HS-5 (cell line): ENCODE measurements at regions not wholly inside any gene's neighbourhood (a gene's known extent, or its start where the extent isn't known, plus 50 kb on each side); places are given as distances from the start of the nearest gene placed in this dataset.

Source experiments
- DNase-seq: peaks from one replicate; pipeline ENCODE4 v3.0.0-alpha.2; 2012; ENCODE audit warnings: low read depth

DNA sequence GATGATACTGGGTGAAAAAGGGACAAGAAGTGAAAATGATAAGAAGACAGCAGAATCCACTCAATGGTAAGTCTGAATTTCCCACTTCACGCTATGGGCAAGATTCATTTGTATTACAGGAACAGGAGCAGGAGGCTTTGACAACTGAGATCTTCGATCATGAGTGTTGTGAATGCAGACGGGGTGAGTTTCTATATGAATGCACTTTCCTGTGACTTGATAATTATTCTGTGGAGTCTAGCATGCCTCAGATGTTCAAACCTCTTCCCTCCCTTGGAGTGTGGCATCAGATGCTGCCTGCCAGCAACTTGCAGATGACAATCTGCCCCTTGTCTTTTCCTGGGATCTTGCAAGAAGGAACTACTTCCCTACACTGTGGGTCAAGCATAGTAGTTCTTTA, 225.4 kb downstream of the HLX start:
- no peak for DNase-seq

DNA sequence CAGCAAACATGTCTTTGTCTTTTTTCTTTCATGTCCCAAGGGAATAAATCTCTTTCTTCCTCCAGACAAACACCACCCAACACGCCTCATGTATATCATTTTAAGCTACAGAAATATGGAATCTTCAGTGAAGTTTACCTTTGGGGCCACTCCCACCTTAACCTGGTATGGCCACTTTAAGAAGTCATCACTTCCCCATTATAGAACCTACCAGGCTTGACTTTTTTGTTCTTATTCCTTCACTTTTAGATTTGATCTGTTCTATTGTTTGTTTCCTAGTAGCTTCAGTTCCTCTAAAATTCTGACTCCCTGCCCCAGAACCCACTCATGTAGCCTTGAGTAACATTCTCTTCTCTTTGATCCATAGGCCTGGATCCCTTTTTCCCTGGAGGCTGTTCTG, 226.3 kb downstream of the HLX start:
- DNase-seq, result no peak

DNA sequence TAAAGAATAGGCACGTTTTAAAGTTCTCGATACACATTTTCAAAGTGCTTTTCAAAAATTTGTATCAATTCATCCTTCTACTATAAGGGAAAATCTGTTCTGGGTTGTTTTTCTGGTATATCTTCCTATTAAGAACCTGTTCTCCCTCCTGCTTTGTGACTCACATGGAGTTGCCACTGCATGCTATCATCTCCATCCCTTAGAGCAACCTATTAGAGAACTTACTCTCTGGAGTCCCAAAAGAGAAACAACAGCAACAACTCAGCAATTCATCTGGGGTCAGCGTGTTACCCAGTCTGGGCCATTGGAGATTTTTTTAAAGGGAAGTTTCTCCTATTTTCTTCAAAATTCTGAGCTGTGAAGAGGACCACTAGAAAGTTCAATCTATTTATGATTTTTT, 227.4 kb downstream of the HLX start:
- no peak for DNase-seq

DNA sequence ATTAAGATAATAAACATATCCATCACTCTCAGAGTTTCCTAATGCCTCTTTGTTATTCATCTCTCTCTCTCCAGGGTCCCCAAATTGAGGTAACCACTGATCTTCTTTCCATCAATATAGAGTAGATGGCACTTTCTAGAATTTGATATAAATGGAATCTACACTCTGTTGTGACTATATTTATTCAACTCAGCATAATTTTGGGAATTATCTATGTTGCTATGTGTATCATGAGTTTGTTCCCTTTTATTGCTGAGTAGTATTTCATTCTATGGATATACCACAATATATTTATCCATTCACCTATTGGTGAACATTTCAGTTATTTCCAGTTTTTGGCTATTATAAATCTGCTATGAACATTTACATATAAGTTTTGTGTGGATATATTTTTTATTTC, 230.7 kb downstream of the HLX start:
- DNase-seq, result no peak

DNA sequence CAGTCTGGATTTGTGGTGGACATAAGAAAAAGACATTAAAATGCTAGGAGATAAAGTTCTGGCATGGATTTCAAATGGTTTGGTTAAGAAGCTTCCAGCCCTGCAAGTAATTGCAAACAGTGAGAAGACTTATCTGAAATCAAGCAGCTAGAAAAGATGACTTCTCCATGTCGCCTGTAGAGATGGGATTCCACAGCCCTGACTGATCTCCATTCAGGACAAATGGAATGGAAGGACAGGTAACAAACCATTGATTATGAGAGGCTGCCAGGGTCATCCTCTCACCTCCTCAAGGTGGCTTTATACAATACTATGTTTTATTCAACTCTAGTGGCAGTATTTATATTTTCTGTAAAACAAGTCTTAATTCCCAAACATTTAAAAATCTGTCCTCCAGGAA, 237.9 kb downstream of the HLX start:
- DNase-seq, result no peak

DNA sequence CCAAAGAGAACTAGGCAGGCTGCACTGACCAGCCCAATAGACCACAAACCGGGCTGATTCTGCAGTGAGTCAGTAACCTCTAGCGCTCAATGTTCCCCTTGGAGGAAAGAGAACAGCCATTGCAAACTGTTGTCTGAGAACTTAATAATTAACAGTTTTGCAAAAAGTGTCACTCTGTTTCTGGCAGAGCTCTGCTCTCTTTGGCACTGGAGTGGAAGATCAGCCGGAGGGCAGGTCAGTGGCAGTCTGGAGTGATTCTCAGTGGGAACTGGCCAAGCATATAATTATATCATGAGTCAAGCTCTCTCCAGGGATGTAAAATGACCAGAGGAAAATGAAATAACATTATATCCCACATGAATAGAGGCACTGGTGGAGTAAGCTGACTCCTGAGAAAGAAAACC, 238.3 kb downstream of the HLX start:
- DNase-seq, result no peak

DNA sequence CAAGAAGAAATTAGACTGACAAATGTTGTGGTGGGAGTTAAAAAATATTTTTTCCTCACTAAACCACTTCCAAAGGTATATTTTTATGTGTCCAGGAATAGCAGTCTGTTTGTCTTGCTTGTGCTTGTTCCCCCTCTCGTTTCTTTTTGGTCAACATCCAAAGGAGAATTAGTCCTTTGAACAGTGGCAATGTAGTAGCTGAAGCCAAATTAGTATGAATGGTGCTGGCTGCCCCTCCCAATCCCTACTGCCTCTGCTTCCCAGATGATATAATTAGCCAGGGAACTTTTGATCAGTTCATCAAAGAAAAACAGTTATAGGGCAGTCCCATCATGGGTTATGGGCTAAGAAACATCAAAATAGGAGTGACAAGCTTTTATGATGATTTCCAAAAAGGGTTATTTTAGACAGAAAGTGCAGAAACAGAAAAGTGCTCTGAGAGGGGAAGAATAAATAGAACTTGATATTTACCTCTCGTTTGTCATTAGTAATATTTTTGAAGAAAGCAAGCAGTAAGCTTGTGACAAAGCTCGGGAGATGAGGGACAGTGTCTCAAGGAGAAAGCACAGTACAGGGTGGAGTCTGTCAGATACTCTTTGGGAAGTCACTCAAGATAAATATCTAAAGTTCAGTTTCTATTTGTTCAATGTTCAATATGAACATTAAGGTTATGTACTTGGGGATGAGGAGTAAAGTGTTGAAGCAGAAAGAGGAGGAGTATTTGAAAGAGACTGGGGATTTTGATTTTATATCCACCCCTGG, 239.1 kb downstream of the HLX start:
- DNase-seq, result no peak

DNA sequence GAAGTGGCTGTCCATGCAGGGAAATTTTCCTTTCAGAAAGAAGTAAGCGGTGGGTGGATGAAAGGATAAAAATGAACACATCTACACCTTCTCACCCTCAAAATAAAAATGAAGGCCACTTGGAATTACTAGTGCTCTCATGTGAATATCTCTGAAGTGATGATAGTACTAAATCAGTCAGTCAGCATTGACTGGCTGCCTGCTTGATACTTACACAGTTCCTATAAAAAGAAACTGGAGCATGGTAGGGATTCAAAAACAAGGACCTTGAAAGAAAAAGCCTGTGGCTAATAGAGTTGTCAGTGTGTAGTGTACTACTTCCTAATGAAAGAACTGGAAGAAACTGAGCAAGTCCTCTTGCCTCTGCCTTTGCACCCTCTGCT, 239.7 kb downstream of the HLX start:
- DNase-seq, result no peak

DNA sequence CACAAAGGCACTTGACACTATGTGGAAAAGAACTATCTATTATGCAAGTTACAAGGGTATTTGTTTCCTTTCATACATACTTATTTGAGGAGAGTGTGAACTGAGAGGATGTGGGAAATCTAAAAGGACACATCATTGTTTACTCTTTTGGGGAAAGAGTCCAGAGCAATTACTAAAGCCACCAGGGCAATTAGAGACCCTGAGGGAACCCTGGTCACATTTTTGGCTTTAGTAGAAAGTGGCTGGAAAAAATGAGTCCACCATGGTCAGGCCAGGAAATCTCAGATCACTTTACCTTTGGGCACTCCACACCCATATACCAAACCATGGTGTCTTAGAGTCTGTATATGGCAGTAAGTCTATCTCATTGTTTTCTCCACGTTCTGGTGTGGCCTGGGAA, 243.3 kb downstream of the HLX start:
- no peak for DNase-seq

DNA sequence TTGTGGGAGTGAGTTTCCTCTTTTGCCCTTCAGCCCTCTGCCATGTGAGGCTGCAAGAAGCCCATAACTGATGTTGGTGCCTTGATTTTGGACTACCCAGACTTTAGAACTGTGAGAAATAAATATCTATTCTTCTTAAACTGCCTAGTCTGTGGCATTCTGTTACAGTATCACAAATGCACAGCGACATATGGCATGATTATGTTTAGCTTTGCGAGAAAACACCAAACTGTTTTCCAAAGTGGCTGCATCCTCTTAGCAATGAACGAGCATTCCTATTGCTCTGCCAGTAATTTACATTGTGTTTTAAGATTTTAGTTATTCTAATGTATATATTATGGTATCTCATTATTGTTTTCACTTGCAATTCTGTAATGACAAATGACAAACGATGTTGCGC, 246.7 kb downstream of the HLX start:
- DNase-seq, result no peak

DNA sequence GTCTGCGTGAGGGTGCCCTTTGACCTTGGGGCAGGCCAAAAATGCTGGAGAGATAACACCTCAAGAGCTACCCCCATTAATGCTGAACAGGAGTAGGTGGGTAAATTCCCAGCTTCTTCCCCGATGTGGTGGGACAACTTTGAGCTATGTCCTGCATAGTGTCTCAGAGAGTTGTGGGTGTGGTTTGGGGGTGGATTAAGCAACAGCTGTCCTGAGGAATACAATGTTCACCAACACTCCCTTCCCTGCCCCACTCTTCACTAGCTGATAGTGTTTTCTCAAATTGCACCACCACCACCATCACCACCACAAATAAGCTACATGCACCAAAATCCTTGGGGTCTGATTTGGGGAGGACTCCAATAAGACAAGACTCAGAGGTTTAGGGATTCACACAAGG, 258.4 kb downstream of the HLX start:
- no peak for DNase-seq

DNA sequence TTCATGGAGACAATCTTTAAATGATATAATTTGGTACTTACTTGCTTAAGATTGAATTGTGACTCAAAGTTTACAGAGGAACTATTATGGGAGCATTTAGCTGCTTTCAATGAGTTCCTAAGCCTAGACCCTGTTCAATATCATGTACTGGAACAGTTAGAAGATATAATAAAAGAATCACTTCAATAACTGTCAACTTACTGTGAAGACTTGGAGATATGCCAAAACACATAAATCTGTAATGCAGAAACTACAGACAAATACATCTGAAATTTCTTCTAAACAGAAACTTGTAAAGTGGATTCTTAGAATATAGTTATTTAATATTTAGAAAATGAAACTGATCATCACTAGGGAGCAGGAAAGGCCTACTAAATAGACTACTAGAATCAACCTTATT, 259.3 kb downstream of the HLX start:
- DNase-seq, result no peak

DNA sequence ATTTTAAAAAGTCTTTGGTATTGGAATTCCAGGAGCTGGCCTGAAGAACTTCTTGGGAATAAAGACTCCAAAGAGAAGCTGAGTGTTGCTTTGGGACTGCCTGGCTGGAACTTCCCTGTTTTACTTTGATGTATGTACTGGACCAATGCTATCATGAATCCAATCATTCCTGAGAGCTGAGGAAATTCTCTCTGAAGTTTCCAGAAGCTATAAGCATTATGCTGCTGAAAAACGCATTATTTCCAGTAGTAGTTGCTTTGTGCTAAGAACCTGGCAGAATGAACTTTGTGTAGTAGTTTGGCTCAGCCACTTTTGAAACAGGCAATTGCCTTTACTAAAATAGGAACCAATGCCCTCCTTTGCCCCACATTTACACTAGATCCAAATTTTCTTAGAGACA, 260.7 kb downstream of the HLX start:
- DNase-seq, result no peak

DNA sequence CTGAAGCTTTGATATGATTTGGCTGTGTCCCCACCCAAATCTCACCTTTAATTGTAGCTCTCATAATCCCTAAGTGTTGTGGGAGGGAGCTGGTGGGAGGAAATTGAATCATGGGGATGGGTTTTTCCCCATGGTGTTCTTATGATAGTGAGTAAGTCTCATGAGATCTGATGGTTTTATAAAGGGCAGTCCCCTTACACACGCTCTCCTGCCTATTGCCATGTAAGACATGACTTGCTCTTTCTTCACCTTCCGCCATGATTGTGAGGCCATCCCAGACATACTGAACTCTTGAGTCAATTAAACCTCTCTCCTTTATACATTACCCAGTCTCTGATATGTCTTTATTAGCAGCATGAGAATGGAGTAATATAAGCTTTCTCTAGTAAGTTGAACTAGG, 261.9 kb downstream of the HLX start:
- no peak for DNase-seq

DNA sequence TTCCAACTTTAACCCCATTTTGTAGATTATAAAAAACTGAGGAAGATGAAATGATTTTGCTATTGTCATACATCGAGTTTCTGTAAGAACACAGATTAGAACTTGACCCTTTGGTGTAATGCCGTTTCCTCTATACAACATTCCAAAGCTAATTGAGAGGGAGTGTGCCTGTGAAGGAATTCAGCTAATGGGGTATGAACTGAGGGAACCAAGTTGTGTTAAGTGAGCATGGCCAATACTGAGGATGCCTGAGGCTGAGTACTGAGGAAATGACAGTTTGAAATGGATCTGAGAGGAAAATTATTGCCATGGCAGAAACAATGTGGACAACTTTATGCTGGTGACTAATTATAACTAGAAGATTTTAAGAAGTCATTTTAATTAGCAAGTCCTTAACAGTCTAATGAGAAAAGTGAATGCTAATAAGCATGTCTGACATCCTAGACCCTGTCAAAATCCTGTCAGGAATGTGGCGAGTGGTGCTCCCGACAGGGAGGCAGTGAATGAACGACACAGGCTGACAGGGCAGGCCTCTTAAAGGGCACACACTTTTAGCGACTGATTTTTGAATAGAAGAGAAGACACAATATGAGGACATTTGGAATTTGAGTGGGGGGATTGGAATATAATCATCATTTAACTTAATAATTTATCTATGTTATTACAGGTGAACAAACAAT, 262.5 kb downstream of the HLX start:
- no peak for DNase-seq

DNA sequence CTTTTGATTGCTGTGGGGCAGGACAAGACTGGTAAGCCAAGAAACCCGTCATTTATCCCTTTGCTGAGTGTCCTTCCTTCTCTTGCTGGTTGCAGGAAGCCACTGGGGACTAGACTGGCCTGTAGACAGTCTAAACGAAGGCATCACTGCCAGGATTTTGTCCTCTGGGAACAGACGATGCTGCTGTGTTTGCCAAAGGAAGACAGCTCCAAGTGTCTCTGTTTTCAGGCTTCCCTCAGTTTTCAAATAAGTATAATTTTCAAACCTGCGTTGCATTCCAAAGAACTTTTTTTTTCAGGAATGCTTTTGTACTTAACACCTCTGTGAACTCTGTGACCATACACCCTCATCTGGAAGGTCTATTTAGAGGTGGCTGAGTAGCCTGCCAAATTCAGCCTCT, 269.4 kb downstream of the HLX start:
- no peak for DNase-seq

DNA sequence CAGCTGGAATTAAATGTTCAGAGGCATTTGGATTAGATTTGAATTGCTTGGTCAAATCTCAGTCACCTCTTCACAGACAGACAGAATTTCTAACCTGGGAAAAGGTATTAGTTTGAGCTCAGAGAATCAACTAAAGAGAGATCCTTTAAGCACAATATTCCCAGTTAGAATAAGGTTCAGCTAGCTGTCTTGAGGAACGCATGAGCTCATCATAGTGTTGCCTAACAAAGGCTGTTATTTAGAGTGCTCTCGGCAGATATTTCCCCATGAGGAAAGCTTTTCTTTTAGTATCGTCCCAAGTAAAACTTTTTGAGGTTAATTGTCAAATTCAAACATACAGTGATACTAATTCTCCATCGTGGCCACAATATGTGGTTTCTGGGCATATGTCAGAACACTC, 269.9 kb downstream of the HLX start:
- DNase-seq, result no peak

DNA sequence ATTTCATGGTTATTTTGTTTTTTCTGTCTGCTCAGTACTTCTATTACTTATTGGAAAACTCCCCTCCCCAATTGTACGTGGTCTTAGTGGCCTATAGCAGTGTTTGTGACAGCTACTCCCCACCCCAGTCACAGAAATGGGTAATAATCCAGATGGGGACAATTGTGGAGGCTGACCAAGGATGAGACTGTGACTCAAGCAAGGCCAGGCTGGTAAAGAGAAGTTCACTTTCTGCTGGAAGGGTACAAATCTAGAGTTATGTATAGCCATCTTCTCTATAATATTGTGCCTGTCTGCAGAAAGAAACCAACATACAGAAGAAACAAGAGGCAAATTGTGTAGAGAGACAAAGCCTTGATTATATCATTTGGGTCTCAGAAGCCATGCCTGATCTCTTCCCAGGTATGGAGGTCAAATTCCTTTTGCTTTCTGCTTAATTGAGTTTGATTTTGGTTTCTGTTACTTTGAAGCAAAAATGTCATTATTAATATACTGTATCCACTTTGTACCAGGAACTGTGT, 270.4 kb downstream of the HLX start:
- DNase-seq, result no peak

DNA sequence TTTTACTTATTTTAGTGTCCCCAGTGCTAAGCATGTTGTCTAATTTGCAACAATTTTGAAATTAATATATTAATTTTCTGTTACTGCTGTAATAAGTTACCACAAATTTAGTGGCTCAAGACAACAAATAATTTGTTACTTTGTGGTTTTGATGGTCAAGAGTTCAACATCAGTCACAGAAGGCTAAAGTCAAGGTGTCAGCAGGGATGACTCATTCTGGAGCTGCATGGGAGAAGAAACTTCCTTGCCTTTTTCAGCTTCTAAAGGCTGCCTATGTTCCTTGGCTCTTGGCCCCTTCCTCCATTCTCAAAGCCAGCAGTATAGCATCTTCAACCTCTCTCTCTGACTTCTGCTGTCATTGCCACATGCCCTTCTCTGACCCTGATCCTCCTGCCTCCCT, 271.8 kb downstream of the HLX start:
- DNase-seq, result no peak

DNA sequence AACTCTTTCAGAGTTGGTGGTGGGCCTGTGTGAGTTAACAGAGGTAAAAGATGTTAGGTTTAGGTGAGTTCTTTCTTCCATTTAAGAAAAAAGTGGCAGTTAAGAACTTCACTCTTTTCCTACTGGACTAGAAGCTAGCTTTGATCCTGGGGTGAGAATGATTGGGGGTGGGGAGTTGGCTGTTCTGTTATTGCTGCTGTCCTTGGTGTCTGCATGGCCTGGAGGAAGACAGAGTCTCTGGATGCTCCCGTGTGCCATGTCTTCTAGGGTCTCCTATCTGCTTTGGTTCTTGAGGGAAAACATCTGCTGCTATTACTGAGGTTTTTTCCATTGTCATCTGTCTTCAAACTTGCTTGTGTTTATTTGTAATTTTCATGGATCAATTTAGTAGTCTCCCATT, 275.7 kb downstream of the HLX start:
- DNase-seq, result no peak

DNA sequence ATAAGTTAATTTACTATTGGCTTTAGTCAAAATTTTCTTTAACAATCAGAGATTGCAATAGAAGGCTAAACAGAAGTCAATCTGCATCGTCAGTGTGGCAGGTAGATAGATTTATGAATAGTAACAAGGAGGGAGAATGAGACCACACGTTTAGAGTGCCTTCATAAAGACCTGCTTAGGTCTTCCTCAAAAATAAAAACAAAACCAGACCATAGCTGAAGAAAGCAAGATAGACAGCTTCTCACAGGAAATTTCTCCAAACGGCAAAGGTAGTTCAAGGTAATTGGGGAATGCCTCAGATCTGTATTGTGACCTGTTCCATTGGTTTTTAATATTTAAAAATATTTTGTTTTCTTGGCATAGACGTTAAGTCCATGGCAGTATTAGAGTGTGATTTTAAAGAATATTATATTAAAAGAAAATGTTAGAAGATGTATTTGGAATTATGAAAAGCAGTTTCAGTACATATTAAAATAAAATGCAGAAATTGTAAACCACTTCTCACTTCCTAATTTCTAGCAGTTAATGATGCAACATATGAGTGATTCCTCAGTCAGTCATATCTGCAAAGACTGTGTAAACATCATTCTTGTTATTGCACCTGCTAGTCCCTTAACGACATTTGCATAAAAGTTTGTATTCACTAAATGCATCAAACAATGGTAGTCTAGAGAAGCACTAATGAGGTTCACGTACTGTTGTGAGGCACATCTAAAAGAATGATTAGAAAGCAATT, 278.0 kb downstream of the HLX start:
- no peak for DNase-seq

DNA sequence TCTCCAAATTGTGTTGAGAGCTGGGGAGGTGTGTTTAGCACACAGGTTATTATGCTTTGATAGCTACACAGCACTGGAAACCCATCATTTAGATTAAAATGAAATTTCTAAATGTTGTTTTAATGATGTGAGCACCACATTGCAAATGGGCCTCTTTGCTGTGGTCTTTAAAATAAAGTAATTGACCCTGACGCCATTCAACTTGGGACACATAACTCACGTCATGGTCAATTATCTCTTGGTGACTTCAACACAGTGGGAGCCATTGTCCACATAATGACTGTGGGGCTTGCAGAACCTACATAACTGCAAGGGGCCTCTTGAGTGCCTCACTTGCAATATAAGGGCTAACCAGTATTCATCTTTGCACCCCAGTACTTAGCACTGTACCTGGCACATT, 280.4 kb downstream of the HLX start:
- DNase-seq, result no peak

DNA sequence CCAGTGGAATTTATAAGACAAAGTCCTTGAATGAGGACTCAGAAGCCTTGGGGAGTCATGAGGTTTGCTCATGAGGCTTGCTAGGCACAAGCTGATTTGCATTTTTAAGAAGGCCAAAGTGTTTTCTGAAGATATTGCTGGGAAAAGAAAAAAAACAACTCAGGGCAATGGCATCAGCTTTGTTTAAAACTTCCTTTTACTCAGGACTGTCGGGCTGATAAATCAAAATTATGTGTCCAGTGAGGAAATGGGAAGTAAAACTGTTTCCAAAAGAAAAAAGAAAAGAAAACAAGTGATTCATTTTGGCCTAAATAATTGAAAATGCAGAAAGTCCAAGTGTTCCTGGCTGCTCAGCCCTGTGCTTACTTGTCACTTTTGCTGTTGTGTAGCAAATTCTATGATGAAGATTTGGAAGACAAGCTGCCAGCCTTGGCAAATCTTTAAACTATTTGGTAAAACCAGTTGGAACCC, 282.4 kb downstream of the HLX start:
- DNase-seq, result no peak
